ENCODE measurements at regions not wholly inside any gene's neighbourhood (a gene's known extent, or its start where the extent isn't known, plus 50 kb on each side); places are given as distances from the start of the nearest gene placed in this dataset.
A peak's percentile ranks its signal among the peaks of the same experiment; 100 is the strongest.
"Not testable (repeated sequence)": the region's sequence is repeated elsewhere in the genome, so short reads cannot be mapped to it uniquely, and the experiment has no call there.

DNA sequence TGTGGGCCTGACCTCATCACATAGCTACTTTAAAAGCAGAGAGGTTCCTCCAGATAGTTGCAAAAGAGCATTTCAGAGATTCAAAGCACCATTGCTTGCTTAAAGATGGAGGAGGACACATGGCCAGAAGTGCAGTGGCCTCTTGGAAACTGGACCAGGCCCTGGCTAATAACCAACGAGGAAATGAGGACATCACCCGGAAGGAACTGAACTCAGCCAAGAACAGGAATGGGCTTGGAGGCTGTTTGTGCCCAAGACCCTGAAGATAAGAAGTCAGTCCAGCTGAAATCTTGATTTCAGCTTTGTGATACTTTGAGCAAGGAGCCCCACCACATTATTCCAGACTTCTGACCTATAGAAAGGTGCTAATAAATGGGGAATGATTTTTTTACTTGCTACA, 437.0 kb downstream of the PTPRC start:
- no peak overlapping the region for H3K4me3 ChIP-seq (ENCODE audit: low read depth, low read length)
- DNase-seq (ENCODE audit: low read depth), result no peak

DNA sequence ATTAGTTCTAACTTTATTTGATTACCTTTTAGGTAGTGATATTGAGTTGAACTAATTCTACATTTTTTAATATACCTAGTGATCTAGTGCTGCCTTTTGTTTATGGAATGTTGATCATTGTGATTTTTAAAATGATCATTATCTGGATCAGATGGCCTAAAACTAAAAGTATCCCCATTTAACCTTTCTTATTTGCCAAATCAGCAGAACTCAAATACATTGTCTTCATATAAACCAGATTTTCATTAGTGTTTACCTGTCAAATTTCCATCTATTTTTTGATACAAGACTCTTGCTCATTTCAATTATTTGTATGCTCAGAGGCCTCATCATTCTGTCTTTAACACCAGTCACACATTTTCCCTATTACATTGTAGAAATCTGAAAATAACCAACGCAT, 441.2 kb downstream of the PTPRC start:
- H3K4me3 ChIP-seq (ENCODE audit: low read depth, low read length), result no peak overlapping the region
- no peak for DNase-seq (ENCODE audit: low read depth)

DNA sequence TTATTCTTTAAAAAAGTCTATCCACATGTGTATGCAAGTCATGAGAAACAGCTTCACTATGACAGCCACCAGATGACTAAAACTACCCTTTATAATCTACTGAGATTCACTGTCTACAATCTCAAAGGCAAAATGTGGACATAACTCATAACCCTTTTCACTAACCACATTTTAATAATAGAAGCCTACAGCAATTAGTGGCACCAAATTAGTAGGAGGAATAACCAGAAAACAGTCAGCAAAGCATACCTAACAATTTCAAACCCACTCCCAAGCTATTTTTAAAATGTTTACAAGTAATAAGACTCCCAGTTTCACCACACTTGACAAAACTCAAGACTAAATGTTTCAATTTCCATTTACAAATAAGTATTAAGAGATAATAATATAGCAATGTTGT, 442.9 kb downstream of the PTPRC start:
- H3K4me3 ChIP-seq (ENCODE audit: low read depth, low read length), result no peak overlapping the region
- DNase-seq (ENCODE audit: low read depth), result no peak

DNA sequence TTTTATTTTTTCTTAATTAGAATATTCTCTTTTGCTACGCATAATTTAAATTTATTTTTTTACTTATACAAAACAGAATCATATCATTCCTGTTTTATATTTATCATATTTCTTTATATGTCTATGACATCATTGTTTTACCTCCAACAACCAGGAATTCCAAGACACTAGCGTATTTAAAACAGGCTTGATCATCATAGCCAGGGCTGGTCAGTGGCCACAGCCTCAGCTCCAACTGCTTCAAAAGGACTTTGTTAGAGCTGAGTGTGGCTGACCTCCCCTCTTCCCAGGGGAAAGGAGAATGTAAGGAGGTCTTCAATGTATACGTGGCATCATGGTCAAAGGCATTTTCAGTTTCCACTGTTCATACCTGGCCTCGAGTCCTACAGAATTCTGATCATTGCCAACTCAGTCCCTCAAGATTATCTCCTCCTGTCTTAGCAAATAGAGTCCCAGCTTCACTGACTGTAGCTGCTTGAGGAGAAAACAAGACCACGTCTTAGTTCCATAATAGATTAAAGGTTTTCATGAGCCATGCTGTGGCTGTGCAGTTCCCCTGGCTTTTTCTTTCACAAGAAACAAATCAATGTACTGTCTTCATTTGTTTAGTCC, 444.0 kb downstream of the PTPRC start:
- H3K4me3 ChIP-seq (ENCODE audit: low read depth, low read length), result no peak overlapping the region
- no peak for DNase-seq (ENCODE audit: low read depth)

DNA sequence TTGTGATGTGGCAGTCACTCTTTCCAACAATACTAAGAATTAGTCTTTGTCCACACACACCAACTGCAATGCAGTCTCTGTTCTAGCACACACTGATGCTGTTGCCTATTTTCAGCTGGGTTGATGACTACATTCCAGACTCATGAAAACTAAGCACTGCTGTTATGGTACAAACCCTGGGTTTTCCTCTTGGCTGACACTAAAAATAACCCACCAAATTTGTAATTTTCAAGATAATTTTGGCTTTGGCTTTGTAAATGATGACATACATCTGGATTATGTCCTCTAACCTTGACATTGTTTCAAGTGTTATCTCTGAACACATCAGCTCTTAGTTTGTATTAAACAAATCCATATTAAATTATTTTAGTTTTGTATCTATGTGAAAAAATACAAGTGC, 444.8 kb downstream of the PTPRC start:
- DNase-seq (ENCODE audit: low read depth), result peak; percentile 7
- no peak overlapping the region for H3K4me3 ChIP-seq (ENCODE audit: low read depth, low read length)

DNA sequence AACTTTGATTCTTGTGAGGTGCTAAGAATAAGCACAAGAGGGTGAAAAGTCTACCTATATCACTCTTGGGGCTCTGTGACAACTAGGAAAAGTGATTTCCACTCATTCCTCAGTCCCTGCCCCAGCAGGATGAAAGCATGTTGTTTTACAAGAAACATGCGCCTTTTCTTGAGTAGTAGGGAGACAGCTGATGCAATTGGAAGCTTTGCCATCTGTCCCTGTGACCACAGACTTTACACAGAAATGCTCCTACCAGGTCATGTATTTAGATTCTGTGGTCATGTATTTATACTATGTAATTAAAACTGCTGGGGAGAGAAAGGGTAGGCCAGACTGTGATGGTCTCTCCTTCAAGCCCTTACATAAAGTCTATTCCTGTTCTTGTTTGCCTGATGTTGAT, 445.5 kb downstream of the PTPRC start:
- peak; percentile 62 for DNase-seq (ENCODE audit: low read depth)

DNA sequence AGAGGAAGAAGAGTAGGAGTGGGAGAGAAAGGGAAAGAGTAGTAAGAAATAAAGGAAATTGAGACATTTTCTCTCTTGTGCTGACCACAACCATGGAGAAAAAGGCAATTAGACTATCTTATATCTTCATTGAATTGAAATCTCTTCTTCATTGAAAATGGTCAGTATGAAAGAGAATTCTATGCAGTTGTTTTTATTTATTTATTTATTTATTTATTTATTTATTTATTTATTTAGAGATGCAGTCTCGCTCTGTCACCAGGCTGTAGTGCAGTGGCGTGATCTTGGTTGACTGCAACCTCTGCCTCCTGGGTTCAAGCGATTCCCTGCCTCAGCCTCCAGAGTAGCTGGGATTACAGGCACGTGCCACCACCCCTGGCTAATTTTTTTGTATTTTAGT, 447.1 kb downstream of the PTPRC start:
- H3K4me3 ChIP-seq (ENCODE audit: low read depth, low read length), result no peak overlapping the region
- DNase-seq (ENCODE audit: low read depth), result no peak

More for the DNA sequence above, 445.5 kb downstream of the PTPRC start:
- no peak overlapping the region for H3K4me3 ChIP-seq (ENCODE audit: low read depth, low read length)

DNA sequence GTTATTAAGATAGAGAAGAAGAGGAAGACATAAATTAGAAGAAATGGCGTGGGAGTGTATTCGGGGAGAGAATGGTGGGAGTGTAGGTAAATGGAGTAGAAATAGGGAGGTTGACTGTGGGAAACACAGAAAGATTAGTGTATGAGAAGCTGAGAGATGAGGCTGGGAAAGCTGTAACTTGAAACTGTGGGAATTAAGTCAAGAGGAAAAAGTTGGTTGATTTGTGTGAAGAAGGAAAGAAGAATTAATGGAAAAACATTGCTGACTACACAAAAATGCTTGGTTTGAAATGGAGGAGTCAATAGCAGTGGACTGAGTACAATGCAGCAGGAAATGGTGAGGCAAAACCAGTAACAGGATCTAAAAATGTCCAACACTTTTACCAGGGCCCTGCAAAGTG, 448.3 kb downstream of the PTPRC start:
- no peak overlapping the region for H3K4me3 ChIP-seq (ENCODE audit: low read depth, low read length)

DNA sequence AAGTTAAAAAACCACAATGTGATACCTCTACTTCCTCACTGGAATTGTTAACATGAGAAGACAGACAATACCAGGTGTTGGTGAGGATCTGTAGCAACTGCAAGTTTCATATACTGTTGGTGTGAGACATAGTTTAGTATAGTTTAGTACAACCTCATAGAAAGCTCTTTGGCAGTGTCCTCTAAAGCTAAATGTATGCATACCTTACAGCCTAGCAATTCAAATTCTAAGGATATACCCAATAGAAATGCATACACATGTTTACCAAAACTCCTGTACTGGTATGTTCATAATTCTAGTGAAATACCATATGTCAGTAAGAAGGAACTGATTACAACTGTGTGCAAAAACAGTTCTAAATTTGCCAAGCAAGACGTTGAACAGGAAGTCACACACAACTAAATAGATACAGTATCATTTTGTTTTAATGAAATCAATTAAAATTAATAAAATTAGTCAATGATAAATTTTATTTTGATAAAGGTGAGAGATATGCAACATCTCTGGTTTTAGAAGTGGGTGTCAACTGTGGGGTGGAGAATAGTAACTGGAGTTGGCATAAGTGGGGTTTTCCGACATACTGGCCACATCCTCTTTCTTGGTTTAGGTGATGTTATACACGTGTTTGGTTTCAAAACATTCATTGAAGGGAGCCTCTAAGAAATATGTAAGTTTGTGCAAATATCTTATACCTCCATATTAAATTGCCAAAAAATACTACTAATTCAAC, 450.7 kb downstream of the PTPRC start:
- peak; percentile 18 for DNase-seq (ENCODE audit: low read depth)
- no peak overlapping the region for H3K4me3 ChIP-seq (ENCODE audit: low read depth, low read length)

More for the DNA sequence above, 448.3 kb downstream of the PTPRC start:
- no peak for DNase-seq (ENCODE audit: low read depth)

DNA sequence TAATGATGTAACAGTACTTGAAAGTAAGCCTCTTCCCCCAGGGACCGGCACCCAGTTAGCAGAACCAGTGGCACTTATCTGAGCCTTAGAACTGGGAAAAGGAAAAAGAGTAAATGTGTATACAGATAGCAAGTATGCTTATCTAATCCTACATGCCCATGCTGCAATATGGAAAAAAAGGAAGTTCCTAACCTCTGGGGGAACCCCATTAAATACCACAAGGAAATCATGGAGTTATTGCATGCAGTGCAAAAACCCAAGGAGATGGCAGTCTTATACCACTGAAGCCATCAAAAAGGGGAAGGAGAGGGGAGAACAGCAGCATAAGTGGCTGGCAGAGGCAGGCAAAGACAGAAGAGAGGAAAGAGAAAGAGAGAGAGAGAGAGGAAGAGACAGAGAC, 456.8 kb downstream of the PTPRC start:
- not testable (repeated sequence) for DNase-seq (ENCODE audit: low read depth); H3K4me3 ChIP-seq (ENCODE audit: low read depth, low read length)

DNA sequence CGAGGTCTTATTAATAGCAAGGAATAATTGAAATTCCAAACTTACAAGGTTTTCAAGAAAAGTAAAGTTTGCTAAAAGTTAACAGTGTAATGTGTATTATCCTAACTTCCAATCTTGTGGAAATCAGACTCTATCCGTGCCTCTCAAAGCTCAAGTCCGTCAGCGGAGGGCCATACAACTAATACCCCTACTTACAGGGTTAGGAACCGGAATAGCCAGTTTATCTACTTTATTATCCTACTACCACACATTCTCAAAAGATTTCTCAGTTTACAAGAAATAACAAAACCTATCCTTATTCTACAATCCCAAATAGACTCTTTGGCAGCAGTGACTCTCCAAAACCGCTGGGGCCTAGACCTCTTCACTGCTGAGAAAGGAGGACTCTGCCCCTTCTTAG, 457.8 kb downstream of the PTPRC start:
- no peak overlapping the region for H3K4me3 ChIP-seq (ENCODE audit: low read depth, low read length)
- DNase-seq (ENCODE audit: low read depth), result no peak

DNA sequence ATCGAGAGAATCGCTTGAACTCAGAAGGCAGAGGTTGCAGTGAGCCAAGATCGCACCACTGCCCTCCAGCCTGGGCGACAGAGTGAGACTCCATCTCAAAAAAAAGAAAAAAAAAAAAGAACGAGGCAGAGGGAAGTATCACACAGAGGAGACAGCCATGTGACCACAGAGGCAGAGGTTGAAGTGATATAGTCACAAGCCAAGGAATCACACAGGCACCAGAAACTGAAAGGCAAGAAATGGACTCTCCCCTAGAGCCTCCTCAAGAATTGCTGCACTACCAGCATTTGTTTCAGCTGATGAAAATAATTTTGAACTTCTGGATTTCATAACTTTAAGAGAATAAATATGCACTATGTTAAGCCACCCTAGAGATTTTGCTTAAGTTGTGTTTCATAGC, 459.6 kb downstream of the PTPRC start:
- DNase-seq (ENCODE audit: low read depth), result no peak
- no peak overlapping the region for H3K4me3 ChIP-seq (ENCODE audit: low read depth, low read length)

DNA sequence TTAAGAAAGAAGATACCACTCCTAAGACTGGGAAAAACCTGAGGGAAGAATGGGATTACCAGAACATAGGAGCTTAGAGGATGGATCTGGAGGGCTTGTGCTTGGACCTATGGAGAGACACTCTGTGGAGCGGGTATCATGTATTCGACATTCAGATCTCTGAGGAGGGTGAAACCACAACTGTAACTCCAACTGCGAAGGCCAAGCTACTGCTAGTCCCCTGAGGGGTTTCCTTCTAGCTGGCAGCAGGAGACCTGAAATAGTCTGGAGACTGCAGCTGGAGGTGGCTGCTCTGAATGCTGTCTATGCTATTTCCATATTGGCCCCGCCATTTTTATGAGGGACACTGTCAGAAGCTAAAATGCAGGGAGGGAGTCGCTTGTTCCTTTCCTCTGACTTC, 462.3 kb downstream of the PTPRC start:
- no peak for DNase-seq (ENCODE audit: low read depth)
- H3K4me3 ChIP-seq (ENCODE audit: low read depth, low read length), result no peak overlapping the region

DNA sequence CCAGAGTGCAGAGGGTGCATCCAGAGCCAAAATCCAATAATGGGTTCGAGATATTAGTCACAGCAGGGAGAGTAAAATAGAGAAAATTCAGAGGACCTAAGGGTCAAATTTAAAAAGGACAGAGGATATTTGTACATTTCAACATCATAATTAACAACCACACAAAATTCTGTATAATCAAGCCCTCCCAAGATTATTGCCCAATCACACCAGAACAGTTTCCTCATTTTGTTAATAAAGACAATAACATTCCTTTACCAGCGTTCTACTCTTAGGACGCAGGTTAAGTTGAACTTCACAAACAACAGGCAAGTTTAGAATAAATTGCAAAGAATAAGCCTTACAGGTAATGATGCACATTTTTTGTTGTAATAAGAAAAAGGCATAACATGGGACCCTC, 462.8 kb downstream of the PTPRC start:
- no peak for DNase-seq (ENCODE audit: low read depth)
- no peak overlapping the region for H3K4me3 ChIP-seq (ENCODE audit: low read depth, low read length)

DNA sequence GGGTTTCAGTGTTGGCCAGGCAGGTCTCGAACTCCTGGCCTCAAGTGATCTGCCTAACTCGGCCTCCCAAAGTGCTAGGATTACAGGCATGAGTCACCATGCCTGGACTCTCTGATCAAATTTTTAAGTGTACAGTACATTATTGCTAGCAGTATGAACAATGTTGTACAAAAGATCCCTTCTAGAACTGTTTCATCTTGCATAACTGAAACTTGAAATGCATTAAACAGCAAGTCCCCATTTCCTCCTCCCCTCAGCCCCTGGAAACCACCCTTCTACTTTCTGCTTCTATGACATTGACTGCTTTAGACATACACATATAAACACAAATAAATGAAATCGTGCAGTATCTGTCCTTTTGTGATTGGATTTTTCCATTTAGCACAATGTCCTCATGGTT, 463.4 kb downstream of the PTPRC start:
- no peak for DNase-seq (ENCODE audit: low read depth)
- H3K4me3 ChIP-seq (ENCODE audit: low read depth, low read length), result no peak overlapping the region

DNA sequence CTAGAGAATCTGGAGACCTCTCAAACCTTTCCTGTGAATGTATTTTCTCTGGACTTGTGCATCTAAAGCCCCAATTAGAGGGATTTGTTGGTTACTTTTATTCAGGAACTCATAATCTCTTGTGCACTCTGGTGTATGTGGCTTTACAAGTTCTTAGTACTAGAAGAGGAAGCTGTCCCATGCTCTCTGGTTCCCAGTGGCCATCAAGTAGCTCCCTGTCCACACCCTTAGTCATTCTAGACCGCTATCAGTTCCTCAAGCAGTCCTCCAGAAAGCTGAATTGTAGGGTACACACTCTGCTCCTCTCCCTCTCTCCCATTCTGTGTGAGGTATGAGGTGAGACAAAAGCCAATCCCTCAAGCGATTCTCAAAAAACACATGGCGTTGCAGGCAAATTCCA, 470.3 kb downstream of the PTPRC start:
- H3K4me3 ChIP-seq (ENCODE audit: low read depth, low read length), result no peak overlapping the region
- DNase-seq (ENCODE audit: low read depth), result no peak

DNA sequence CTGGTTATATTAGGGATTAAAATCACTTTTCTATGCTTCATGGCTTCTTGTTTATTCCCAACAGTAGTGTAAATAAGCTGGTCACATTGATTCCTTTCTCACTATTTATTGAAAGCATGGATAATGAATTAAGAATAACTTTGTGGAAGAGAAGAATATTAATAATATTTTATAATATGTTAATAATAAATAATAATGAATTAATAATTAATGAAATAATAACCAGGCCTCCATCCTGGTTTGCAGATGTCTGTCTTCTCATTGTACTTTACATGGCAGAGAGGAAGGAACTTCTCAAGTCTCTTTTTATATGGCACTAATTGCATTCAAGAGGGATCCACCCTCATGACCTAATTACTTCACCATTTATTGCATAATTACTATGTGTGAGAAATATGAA, 473.5 kb downstream of the PTPRC start:
- no peak overlapping the region for H3K4me3 ChIP-seq (ENCODE audit: low read depth, low read length)

DNA sequence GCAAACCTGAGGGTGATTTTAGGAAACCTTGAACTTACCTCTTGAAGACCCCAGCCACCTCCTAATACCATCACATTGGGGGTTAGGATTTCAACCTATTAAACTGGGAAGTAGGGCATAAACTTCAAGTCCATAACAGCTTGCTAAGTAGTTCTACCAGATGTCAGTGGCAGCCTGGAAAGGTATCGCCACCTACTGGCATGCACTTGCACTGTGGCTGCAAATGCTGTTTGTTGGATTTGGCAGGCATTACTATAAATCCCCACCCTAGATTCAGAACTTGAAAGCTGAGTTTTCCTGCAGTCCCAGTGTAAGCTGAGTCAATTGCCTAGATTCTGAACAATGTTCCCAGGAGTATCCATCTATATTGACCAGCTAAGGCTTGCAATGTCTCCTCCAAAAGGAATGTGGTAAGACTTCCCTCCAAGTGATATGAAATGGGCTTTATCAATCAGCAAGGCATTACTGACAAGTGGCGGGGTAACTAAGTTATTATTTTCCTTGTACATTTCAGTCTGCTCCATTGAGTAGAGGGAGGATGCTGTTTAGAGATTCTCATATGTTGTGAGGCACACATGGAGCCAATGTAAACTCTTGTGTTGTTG, 474.5 kb downstream of the PTPRC start:
- no peak overlapping the region for H3K4me3 ChIP-seq (ENCODE audit: low read depth, low read length)
- DNase-seq (ENCODE audit: low read depth), result peak; percentile 58

More for the DNA sequence above, 473.5 kb downstream of the PTPRC start:
- DNase-seq (ENCODE audit: low read depth), result no peak

DNA sequence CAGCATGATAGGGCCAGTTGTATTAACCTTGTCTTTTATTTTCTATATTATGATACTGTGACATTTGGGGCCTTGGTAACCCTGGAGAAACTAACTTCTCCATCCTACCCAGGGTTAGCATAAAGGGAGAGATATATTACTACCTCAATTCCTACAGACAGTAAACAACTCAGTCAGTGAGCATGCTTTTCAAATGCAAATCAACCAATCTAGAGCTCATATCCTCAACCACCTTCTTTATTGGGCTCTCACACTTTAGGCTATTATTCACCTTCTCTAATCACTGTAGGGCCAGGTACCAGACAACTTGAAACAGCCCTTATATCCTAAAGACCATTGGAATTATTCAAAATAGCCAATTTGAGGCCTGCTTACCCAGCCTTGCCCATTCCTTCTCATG, 477.6 kb downstream of the PTPRC start:
- H3K4me3 ChIP-seq (ENCODE audit: low read depth, low read length), result no peak overlapping the region
- DNase-seq (ENCODE audit: low read depth), result no peak

DNA sequence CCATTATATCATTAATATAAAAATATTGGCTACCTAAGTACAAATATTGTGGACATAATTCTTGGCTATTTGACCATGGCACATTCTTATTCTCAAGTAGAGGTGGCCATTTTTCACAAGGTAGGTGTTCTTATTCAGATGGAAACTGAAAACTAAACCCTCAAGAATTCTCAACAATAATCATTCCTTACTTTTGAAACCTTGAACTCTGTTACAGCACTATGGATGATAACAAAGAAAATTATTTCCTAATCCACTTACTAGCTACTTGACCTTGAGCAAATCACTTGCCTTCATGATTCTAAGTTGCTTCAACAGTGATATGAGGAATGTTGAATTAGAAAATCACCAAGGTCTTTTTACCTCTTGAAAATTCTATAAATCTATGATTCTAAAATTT, 482.2 kb downstream of the PTPRC start:
- H3K4me3 ChIP-seq (ENCODE audit: low read depth, low read length), result no peak overlapping the region
- no peak for DNase-seq (ENCODE audit: low read depth)

DNA sequence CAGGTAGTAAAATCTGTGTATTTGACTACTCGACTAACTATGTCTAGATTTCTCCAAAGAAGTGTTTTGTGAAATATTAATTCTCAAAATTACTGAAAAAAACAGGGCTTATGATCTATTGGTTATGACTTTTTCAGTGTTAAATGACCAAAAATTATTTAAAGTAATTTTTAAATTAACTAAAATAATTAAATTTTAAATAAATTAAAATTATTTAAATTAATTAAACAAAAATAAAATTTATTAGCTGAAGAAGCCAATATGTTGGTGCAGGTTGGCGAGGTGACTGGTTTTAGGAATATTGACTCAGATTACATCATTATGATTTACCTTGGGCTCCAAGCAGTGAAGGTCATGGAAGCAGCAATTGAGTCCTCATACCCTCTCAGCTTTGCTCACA, 483.2 kb downstream of the PTPRC start:
- no peak for DNase-seq (ENCODE audit: low read depth)
- no peak overlapping the region for H3K4me3 ChIP-seq (ENCODE audit: low read depth, low read length)
